IPS-20b (cell line): ENCODE measurements at regions not wholly inside any gene's neighbourhood (a gene's known extent, or its start where the extent isn't known, plus 50 kb on each side); places are given as distances from the start of the nearest gene placed in this dataset.

Experiments
- H3K27ac ChIP-seq: one replicate; pipeline ENCODE4 v1.5.1; 2013; ENCODE audit warnings: low read length
- H3K27me3 ChIP-seq: 2 replicates; pipeline ENCODE4 v1.6.1; 2013; ENCODE audit warnings: mild to moderate bottlenecking, low read length, inconsistent platforms; ENCODE audit not compliant: insufficient read depth
- H3K36me3 ChIP-seq: 2 replicates; pipeline ENCODE4 v1.6.1; 2013; ENCODE audit warnings: low read depth, mild to moderate bottlenecking, inconsistent platforms, low read length, moderate library complexity; ENCODE audit not compliant: insufficient read depth
- H3K4me1 ChIP-seq: 2 replicates; pipeline ENCODE4 v1.6.1; 2013; ENCODE audit warnings: mild to moderate bottlenecking, control low read depth, inconsistent platforms, low read length, moderate library complexity; ENCODE audit not compliant: insufficient read depth
- H3K4me3 ChIP-seq: 2 replicates; pipeline ENCODE4 v1.5.1; 2013; ENCODE audit warnings: mild to moderate bottlenecking, low read length, inconsistent platforms
- H3K9ac ChIP-seq: 2 replicates; pipeline ENCODE4 v1.6.1; 2013; ENCODE audit warnings: low read depth, mild to moderate bottlenecking, inconsistent platforms, low read length, moderate library complexity
- H3K9me3 ChIP-seq: 2 replicates; pipeline ENCODE4 v1.6.1; 2013; ENCODE audit warnings: mild to moderate bottlenecking, low read depth, low read length, inconsistent platforms; ENCODE audit not compliant: insufficient read depth

DNA sequence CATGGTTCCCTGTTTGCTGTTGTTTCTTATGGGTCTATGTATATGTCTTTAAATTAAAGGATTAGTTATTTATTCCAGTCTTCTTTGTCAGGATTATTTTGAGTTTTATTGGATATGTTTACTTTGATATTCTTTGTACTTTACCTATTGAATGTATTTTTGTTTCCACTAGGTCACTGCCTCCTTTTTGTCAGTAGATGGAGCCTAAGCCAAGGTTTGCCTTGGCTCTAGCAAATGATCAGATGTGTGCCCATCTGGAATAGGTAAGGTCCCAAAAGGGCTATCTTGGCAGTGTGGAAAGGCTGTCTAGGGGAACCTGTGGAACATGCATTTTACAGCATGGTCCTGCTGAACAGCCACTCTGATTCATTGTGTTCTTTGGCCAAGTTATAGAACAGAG is 337.3 kb upstream of the GHITM start:
- Histone ChIP-seq H3K36me3 (no peaks in the 10 kb centered on the region), H3K4me1 (no peaks in the 10 kb centered on the region), H3K27ac (no peak overlapping the region), H3K27me3 (no peaks in the 10 kb centered on the region), H3K9ac (no peak overlapping the region), H3K9me3 (no peaks in the 10 kb centered on the region), H3K4me3 (no peak overlapping the region)

DNA sequence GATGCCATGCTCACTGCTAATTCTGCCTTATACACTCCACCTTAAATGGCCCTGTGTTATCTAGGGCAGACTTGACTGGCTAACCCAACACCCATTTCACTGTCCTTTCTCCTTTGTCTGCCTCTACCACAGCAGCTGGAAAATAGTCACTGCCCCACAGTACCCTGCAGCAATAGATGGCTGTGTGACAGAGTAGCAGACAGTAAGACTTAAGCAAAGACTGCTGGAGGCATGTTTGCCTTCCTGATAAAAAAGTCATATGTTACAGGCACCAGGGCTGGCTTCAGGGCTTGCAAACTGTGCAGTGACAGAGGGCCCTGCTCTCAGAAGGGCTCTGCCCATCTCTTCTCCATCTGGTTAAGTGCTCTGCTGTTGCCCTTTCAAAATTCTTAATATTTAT is 332.6 kb upstream of the GHITM start:
- Histone ChIP-seq H3K27ac (no peak overlapping the region), H3K36me3 (no peaks in the 10 kb centered on the region), H3K4me3 (no peak overlapping the region), H3K9ac (no peak overlapping the region), H3K9me3 (no peaks in the 10 kb centered on the region), H3K27me3 (no peaks in the 10 kb centered on the region), H3K4me1 (no peaks in the 10 kb centered on the region)

DNA sequence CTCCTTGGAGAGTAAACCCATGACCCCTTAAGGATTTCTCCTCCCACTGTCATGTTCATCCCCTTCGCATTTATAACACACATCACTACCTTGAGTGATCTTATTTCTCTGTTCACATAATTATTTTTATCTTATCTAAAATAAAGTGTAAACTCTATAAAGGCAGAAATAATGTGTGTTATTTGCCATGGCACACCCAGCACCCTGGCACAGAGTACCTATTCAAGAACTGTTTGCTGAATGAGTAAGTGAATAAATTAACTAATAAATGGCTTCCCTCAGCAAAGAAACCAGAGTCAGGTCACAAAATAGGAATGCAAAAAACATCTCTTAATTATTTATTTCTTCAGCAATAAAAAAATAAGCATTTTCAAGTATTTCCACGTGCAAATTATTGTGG is 330.3 kb upstream of the GHITM start:
- Histone ChIP-seq H3K4me3 (no peak overlapping the region), H3K9me3 (no peaks in the 10 kb centered on the region), H3K9ac (no peak overlapping the region), H3K36me3 (no peaks in the 10 kb centered on the region), H3K27me3 (no peaks in the 10 kb centered on the region), H3K4me1 (no peaks in the 10 kb centered on the region), H3K27ac (no peak overlapping the region)

DNA sequence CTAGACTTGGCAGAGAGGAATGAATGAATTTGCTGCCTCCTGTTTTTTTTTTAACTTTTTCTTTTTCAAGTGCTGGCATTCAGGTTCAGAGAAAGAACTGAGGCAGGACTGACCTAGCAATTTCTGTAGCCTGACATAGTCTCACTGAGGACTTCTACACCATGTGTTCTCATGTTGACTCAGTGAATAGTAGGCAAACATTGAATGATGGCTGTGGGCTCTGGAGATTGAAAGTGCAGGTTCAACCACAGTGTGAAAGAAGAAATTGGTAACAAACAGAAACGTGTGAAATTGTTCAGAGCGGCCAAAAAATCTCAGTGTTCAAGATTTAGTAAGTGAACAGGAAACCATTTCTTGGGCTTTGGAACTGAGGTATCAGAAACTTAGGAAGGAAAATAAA is 322.4 kb upstream of the GHITM start:
- Histone ChIP-seq H3K36me3 (no peaks in the 10 kb centered on the region), H3K4me1 (peaks cover 17% of the 10 kb centered on the region; the same call in 1 of the 2 replicates)

DNA sequence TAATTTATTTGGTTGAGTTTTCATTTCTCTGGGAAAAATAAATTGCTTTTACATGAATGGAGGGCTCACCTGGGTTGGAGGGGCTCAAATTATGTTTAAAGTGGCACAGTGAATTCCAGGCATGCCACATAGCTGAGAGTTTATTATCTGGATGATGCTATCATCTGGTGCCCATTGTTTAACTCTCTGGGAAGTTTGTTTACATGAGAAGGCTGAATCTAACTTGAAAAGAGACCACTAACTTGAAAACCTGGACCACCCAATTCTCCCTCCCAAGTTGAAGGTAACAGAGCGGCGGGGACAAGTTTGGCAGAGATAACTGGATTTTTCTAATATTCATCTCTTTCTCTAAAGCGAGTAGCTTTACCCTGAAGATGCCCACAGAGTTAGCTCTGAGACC is 321.5 kb upstream of the GHITM start:
- Histone ChIP-seq H3K36me3 (no peaks in the 10 kb centered on the region), H3K9me3 (no peaks in the 10 kb centered on the region), H3K27me3 (no peaks in the 10 kb centered on the region), H3K9ac (no peak overlapping the region), H3K27ac (no peak overlapping the region), H3K4me1 (peaks cover 17% of the 10 kb centered on the region; the same call in 1 of the 2 replicates), H3K4me3 (no peak overlapping the region)

More for the DNA sequence above, 322.4 kb upstream of the GHITM start:
- no peaks in the 10 kb centered on the region for H3K9me3 ChIP-seq
- H3K4me3 ChIP-seq, result no peak overlapping the region
- no peak overlapping the region for H3K9ac ChIP-seq
- no peak overlapping the region for H3K27ac ChIP-seq
- H3K27me3 ChIP-seq, result no peaks in the 10 kb centered on the region

DNA sequence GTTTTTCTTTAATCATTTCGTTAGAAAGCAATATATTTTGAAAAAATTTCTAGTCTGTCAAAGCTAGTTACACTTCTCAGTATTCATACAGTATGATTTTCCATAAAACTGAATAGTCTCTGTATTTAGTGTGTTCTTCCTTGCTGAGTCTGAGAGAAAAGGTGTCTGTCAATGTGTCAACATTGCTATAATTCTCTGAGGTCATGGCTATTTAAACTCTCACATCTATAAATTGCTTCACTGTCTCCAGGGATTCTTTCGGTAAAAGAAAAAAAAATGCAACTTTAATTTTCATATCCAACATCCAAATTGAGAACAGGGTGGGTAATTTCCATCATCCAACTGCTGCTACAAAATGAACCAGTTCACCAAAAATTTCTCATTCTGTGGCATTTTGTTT is 319.7 kb upstream of the GHITM start:
- H3K27ac ChIP-seq, result no peak overlapping the region
- no peak overlapping the region for H3K4me3 ChIP-seq
- peaks cover 17% of the 10 kb centered on the region; the same call in 1 of the 2 replicates for H3K4me1 ChIP-seq
- H3K36me3 ChIP-seq, result no peaks in the 10 kb centered on the region
- H3K27me3 ChIP-seq, result no peaks in the 10 kb centered on the region
- H3K9me3 ChIP-seq, result no peaks in the 10 kb centered on the region
- H3K9ac ChIP-seq, result no peak overlapping the region

DNA sequence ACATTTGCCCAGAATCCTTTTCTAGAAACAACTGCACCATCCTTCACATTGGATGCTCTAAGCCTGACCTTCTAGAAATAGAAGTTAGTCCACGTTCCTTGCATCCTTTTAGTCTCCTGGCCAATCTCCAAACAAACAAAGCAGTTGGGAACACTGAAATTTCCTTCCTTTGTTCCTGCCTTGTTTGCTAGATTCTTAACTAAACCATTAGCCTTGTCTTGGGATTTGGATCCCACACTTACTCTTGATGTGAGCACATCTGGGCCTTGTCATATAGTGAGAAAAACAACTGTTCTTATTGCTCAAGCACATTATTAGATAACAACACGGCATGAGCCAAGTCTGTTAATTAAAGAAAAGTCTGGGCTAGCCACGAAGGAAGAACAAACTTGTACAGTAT is 319.3 kb upstream of the GHITM start:
- H3K27me3 ChIP-seq, result no peaks in the 10 kb centered on the region
- H3K36me3 ChIP-seq, result no peaks in the 10 kb centered on the region
- no peak overlapping the region for H3K27ac ChIP-seq
- H3K4me3 ChIP-seq, result no peak overlapping the region
- H3K9ac ChIP-seq, result no peak overlapping the region
- H3K9me3 ChIP-seq, result no peaks in the 10 kb centered on the region
- peaks cover 17% of the 10 kb centered on the region; the same call in 1 of the 2 replicates for H3K4me1 ChIP-seq

DNA sequence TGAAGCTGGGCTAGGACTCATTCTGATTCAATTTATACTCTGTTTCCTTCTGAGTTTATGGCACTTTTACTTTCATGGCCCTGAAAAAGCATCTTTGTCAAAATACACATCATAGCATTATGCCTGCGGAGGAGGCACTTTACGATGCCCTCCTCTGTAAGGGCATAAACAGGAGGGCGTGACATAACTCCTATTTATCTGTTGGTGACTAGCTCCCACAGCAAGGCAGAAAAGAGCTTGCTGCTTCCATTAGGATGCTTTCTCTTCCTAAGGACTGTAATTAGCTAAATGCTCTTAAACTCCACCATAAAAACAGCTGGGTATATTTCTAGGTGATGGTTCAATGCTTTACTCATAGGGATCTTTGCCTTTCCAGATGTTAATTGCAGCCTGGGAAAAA is 315.2 kb upstream of the GHITM start:
- H3K36me3 ChIP-seq, result no peaks in the 10 kb centered on the region
- no peaks in the 10 kb centered on the region for H3K4me1 ChIP-seq
- H3K4me3 ChIP-seq, result no peak overlapping the region

DNA sequence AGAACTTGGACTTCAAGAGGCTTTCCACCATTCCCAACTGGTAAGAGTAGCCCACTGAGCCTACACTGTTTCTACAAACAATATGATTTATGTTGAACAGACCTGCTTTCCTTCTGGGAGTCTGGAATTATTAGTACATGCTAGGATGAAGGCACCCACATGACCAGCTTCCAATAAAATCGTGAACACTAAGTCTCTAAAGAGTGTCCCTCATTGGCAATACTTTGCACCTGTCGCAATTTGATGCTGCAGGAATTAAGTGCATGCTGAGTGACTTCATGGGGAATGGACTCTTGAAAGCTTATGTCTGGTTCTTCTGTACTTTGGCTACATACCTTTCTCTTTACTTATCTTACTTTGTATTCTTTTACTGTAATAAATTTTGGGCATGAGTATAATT is 305.2 kb upstream of the GHITM start:
- H3K36me3 ChIP-seq, result no peaks in the 10 kb centered on the region
- no peaks in the 10 kb centered on the region for H3K9me3 ChIP-seq
- H3K4me3 ChIP-seq, result no peak overlapping the region
- H3K9ac ChIP-seq, result no peak overlapping the region
- H3K27ac ChIP-seq, result no peak overlapping the region
- no peaks in the 10 kb centered on the region for H3K27me3 ChIP-seq
- no peaks in the 10 kb centered on the region for H3K4me1 ChIP-seq

More for the DNA sequence above, 315.2 kb upstream of the GHITM start:
- no peak overlapping the region for H3K27ac ChIP-seq
- no peaks in the 10 kb centered on the region for H3K27me3 ChIP-seq
- H3K9ac ChIP-seq, result no peak overlapping the region
- no peaks in the 10 kb centered on the region for H3K9me3 ChIP-seq

DNA sequence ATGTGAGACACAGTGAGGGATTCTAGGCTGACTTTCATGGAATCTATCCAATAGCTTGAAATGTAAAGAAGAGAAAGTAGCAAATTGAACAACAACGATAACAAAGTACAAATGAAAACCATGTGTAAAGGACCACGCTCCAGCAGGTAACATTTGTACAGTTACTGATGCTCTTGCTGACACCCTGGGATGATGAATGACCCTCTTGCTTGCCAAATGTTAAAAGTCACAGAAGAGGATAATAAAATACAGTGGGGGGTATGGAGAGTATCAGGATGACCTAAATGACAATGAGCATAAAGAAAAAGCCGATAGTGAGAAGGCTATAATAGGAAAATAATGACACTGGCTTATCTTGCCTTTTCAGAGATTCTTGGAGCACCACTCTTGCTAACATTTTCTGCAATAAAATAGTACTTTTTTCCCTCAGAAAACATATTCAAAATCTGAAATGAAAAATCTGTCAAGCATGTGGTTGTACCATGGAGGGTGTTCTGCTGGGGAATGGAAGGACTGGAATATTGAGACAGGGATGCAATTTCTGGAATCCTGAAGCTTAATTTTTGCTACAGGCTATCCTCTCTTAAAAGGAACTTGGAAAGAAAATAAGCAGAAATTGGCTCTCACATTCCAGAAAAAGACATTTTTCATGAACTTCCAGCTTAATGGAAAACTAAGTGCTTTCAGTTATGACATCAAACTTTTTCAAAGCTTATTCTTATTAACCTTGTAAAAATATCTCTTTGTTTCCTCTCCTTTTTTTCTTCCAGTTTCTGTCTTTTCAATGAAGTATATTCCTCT is 303.2 kb upstream of the GHITM start:
- Histone ChIP-seq H3K9ac (no peak overlapping the region), H3K36me3 (no peaks in the 10 kb centered on the region), H3K4me1 (no peaks in the 10 kb centered on the region), H3K27ac (no peak overlapping the region), H3K9me3 (no peaks in the 10 kb centered on the region), H3K27me3 (no peaks in the 10 kb centered on the region), H3K4me3 (no peak overlapping the region)

DNA sequence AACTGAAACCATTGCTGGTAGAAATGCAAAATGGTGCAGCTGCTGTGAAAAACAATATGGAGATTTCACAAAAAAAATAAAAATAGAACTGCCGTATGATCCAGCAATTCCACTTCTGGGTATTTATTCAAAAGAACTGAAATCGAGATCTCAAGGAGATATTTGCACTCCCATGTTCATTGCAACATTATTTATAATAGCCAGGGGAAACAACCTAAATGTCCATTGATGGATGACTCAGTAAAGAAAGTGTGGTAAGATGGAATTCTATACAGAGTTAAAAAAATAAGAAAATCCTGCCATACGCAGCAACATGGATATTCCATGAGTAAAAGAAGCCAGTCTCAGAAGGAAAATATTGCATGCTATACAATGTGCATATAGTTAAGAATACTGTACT is 290.6 kb upstream of the GHITM start:
- Histone ChIP-seq H3K9me3 (no peaks in the 10 kb centered on the region), H3K9ac (no peak overlapping the region), H3K27ac (no peak overlapping the region), H3K4me1 (no peaks in the 10 kb centered on the region), H3K36me3 (no peaks in the 10 kb centered on the region), H3K4me3 (no peak overlapping the region), H3K27me3 (no peaks in the 10 kb centered on the region)

DNA sequence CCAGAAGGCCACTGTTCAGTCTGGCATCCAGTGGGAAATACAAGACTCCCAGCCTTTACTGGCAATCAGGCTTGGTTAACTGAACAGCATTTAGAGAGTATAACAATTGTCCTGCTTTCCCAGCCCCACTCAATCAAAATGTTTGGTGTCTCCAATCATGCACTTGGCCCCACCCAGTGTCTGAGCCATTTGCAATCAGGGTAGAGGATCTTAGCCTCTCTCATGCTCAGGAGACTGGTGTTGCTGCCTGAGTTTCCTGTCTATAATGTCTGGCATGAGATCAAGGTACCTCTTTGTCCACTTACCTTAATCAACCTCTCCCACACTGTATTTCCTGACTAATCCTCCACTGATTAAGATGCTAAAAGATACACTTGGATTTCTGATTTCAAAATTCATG is 290.2 kb upstream of the GHITM start:
- Histone ChIP-seq H3K9ac (no peak overlapping the region), H3K27me3 (no peaks in the 10 kb centered on the region), H3K36me3 (no peaks in the 10 kb centered on the region), H3K27ac (no peak overlapping the region), H3K4me1 (no peaks in the 10 kb centered on the region), H3K4me3 (no peak overlapping the region), H3K9me3 (no peaks in the 10 kb centered on the region)
